Endothelial cell of umbilical vein (primary cell): ENCODE measurements at regions not wholly inside any gene's neighbourhood (a gene's known extent, or its start where the extent isn't known, plus 50 kb on each side); places are given as distances from the start of the nearest gene placed in this dataset.

Experiments
- BruUV-seq: library from RNA; stranded (reverse); fragments of 400-500 nt; replicated peaks from 2 replicates; lab custom pipeline; 2021; lab: Mats Ljungman, UMichigan
- CTCF ChIA-PET: fragments of 300-600, 350-600 bp; sonication (Branson Sonifier 250); formaldehyde crosslinking; loops from one replicate; lab custom pipeline; 2021; ENCODE audit warnings: antibody characterized with exemption, inconsistent platforms; lab: Charles Lee
- POLR2A ChIA-PET: fragments of 300-600, 350-600 bp; sonication (Branson Sonifier 250); formaldehyde crosslinking; loops from one replicate; lab custom pipeline; 2021; ENCODE audit warnings: antibody characterized with exemption, inconsistent platforms; lab: Charles Lee
- DNase-seq: peaks from one replicate; pipeline ENCODE4 v3.0.0-alpha.2; 2011; ENCODE audit warnings: low read depth, low spot score
- FAIRE-seq: peaks from 2 replicates; lab custom pipeline; 2011; peaks lifted over from hg19 to GRCh38; lab: Jason Lieb, UNC
- H2AFZ ChIP-seq: 2 replicates; pipeline ENCODE4 v1.6.0; 2012; ENCODE audit warnings: low read depth, low read length, control low read depth, inconsistent platforms
- H3K27ac ChIP-seq: 2 replicates; pipeline ENCODE4 v1.5.1; 2011; ENCODE audit warnings: low read depth, mild to moderate bottlenecking, control low read depth, low read length, moderate library complexity; ENCODE audit not compliant: insufficient read depth
- H3K27me3 ChIP-seq, 2 experiments: 2 replicates each; pipeline versions ENCODE4 v1.6.0 to v1.6.1; 2011; ENCODE audit warnings: low read length in 2 of 2, mixed read lengths in 1 of 2; ENCODE audit not compliant: control insufficient read depth in 2 of 2, insufficient read depth in 2 of 2
- H3K36me3 ChIP-seq, 2 experiments: 2 replicates in 1 of 2; 3 replicates in 1 of 2; pipeline ENCODE4 v1.5.1; 2011; ENCODE audit warnings: low read length in 2 of 2, mild to moderate bottlenecking in 1 of 2, moderate library complexity in 1 of 2; ENCODE audit not compliant: control insufficient read depth in 2 of 2, insufficient read depth in 2 of 2; ENCODE audit errors: extremely low read depth in 1 of 2
- H3K4me1 ChIP-seq: 3 replicates; pipeline ENCODE4 v1.5.1; 2011; ENCODE audit warnings: mild to moderate bottlenecking, low read length; ENCODE audit not compliant: control insufficient read depth, insufficient read depth; ENCODE audit errors: extremely low read depth
- H3K4me2 ChIP-seq: 2 replicates; pipeline ENCODE4 v1.6.1; 2011; ENCODE audit warnings: low read length, control low read depth, mixed read lengths; ENCODE audit not compliant: insufficient read depth
- H3K4me3 ChIP-seq, 3 experiments: fragments of 200-600 bp in 1 of 3; sonication (generic), shearing (Covaris generic) in 1 of 3; replicated peaks in 1 of 3; 2 replicates each; pipeline ENCODE4 v1.5.1; 2011 to 2016; ENCODE audit warnings: control low read depth in 3 of 3, low read length in 3 of 3, mild to moderate bottlenecking in 2 of 3, inconsistent platforms in 1 of 3, low read depth in 1 of 3, moderate library complexity in 1 of 3; ENCODE audit not compliant: insufficient read depth in 1 of 3
- H3K79me2 ChIP-seq: 2 replicates; pipeline ENCODE4 v1.6.0; 2012; ENCODE audit warnings: low read length, inconsistent platforms; ENCODE audit not compliant: control insufficient read depth, insufficient read depth
- H3K9ac ChIP-seq: replicated peaks from 2 replicates; pipeline ENCODE3; 2011; ENCODE audit warnings: low read length, control low read depth; ENCODE audit not compliant: insufficient read depth; ENCODE audit errors: extremely low read depth
- H3K9me1 ChIP-seq: replicated peaks from 3 replicates; pipeline ENCODE4 v1.6.0; 2011; ENCODE audit warnings: mild to moderate bottlenecking, low read length; ENCODE audit not compliant: control insufficient read depth, insufficient read depth; ENCODE audit errors: extremely low read depth
- H3K9me3 ChIP-seq: replicated peaks from 2 replicates; pipeline ENCODE4 v1.5.1; 2012; ENCODE audit warnings: low read length, inconsistent platforms; ENCODE audit not compliant: control insufficient read depth, insufficient read depth
- H4K20me1 ChIP-seq: replicated peaks from 2 replicates; pipeline ENCODE3; 2011; ENCODE audit warnings: mild to moderate bottlenecking, low read length; ENCODE audit not compliant: control insufficient read depth, insufficient read depth; ENCODE audit errors: extremely low read depth
- EZH2 ChIP-seq: IDR thresholded peaks from 2 replicates; pipeline ENCODE4 v1.6.1; 2012; ENCODE audit warnings: borderline replicate concordance, low read depth, mild to moderate bottlenecking, moderate library complexity, low read length, inconsistent platforms; ENCODE audit not compliant: severe bottlenecking
- FOS ChIP-seq: IDR thresholded peaks from 2 replicates; pipeline ENCODE4 v1.6.1; 2011; ENCODE audit warnings: mild to moderate bottlenecking, low read length, moderate library complexity, borderline replicate concordance; ENCODE audit not compliant: insufficient read depth
- GATA2 ChIP-seq: IDR thresholded peaks from 2 replicates; pipeline ENCODE4 v1.7.0; 2011; ENCODE audit warnings: low read depth, mild to moderate bottlenecking, moderate library complexity, mixed read lengths, low read length; ENCODE audit not compliant: insufficient read length, insufficient read depth
- JUN ChIP-seq: IDR thresholded peaks from 2 replicates; pipeline ENCODE4 v1.6.1; 2011; ENCODE audit warnings: borderline replicate concordance, low read depth; ENCODE audit not compliant: insufficient read length, insufficient read depth
- MYC ChIP-seq: IDR thresholded peaks from one replicate; pipeline ENCODE4 v1.6.1; 2011; ENCODE audit warnings: mild to moderate bottlenecking, low read depth, low read length
- POLR2A ChIP-seq: IDR thresholded peaks from 2 replicates; pipeline ENCODE4 v1.6.1; 2012; ENCODE audit warnings: low read depth, mild to moderate bottlenecking, control low read depth, low read length
- POLR2AphosphoS5 ChIP-seq: IDR thresholded peaks from 2 replicates; pipeline ENCODE4 v1.6.1; 2012; ENCODE audit warnings: low read depth, mild to moderate bottlenecking, control low read depth, low read length, moderate library complexity; ENCODE audit not compliant: insufficient read depth
- dilution Hi-C: fragments of 300-500 bp; cut with MboI; formaldehyde crosslinking; loops from one replicate; pipeline ENCODE4 v1.15.0; 2019; ENCODE audit warnings: low sequenced_read_pairs; ENCODE audit not compliant: extremely low pct_ligation_motif_present
- intact Hi-C: fragments of 100-400 bp; cut with micrococcal nuclease; formaldehyde crosslinking; loops from one replicate; pipeline ENCODE4 v1.10.0; 2022
- TF ChIP-seq, protein P1 (sequence below): IDR thresholded peaks from 2 replicates; pipeline ENCODE4 v1.6.1; 2011; ENCODE audit not compliant: insufficient read depth, insufficient read length
- TF ChIP-seq, protein P2 (sequence below), 2 donors: IDR thresholded peaks; 1 replicate in 1 of 2; 2 replicates in 1 of 2; pipeline ENCODE4 v1.5.1; 2011; ENCODE audit warnings: low read length in 2 of 2, mild to moderate bottlenecking in 2 of 2, moderate library complexity in 2 of 2, control low read depth in 1 of 2, inconsistent platforms in 1 of 2, low read depth in 1 of 2; ENCODE audit not compliant: insufficient read depth in 1 of 2; ENCODE audit errors: extremely low read depth in 1 of 2

DNA sequence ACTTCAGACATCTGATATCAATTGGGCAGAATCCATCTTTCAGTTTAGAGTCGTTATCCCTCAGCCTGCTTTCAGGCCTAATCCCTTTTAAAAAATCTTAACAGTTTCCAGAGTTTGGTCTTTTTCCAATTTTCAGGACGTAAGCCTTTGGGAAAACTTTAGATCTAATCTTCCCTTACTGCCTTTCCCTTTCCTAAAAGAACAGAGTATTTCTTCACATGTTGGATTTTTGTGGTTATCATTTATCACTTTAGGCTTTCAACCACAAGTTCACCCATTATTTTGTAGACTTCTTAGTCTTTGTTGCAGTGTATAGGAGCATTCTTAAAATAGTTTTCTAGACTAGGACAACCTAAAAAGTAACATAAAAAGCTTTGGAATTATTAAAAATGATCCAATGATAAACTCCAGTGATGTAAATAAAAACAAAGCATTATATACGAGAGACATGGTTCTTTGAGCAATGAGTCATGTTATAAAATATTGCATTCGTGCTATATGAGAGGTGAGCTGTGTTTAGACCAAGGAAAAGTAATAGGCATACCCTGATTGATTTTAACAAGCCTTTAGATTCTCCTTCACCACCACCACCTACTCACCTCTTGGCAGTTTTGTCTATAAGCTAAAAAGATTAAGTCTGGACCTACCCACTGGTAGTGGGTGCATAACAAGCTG is 90.4 kb upstream of the MCHR2 start:
- POLR2A ChIA-PET = no interaction called here
- no peak overlapping the region for H3K9ac ChIP-seq
- H3K9me3 ChIP-seq = no peaks in the 10 kb centered on the region
- no peak overlapping the region for H3K27ac ChIP-seq
- no peak overlapping the region for H2AFZ ChIP-seq
- BruUV-seq = no TSS peak
- H3K36me3 ChIP-seq = no peaks in the 10 kb centered on the region
- no peaks in the 10 kb centered on the region for H4K20me1 ChIP-seq
- no peaks in the 10 kb centered on the region for H3K79me2 ChIP-seq
- no peak overlapping the region for H3K4me3 ChIP-seq
- CTCF ChIA-PET = interaction anchor here (0.7 to 1.7 kb wide), 4 partner anchors 8 to 217 kb away, joined by 3 to 4 read pairs (median 4); no protein-coding TSS in a partner anchor
- dilution Hi-C loops (no loop called here), intact Hi-C loops (no loop called here)
- H3K9me1 ChIP-seq = no peaks in the 10 kb centered on the region
- FAIRE-seq (no peak), DNase-seq (no peak)
- TF ChIP-seq GATA2 = no peak
- TF ChIP-seq, protein P1, sequence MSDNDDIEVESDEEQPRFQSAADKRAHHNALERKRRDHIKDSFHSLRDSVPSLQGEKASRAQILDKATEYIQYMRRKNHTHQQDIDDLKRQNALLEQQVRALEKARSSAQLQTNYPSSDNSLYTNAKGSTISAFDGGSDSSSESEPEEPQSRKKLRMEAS = no peak
- TF ChIP-seq, protein P2, sequence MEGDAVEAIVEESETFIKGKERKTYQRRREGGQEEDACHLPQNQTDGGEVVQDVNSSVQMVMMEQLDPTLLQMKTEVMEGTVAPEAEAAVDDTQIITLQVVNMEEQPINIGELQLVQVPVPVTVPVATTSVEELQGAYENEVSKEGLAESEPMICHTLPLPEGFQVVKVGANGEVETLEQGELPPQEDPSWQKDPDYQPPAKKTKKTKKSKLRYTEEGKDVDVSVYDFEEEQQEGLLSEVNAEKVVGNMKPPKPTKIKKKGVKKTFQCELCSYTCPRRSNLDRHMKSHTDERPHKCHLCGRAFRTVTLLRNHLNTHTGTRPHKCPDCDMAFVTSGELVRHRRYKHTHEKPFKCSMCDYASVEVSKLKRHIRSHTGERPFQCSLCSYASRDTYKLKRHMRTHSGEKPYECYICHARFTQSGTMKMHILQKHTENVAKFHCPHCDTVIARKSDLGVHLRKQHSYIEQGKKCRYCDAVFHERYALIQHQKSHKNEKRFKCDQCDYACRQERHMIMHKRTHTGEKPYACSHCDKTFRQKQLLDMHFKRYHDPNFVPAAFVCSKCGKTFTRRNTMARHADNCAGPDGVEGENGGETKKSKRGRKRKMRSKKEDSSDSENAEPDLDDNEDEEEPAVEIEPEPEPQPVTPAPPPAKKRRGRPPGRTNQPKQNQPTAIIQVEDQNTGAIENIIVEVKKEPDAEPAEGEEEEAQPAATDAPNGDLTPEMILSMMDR (IDR thresholded peaks at IDR 0.05; ENCODE audit: extremely low read depth in 1 of 2, insufficient read depth in 1 of 2, low read depth in 1 of 2, low read length in 2 of 2) = no peak
- no peak for TF ChIP-seq MYC
- TF ChIP-seq POLR2A = no peak
- no peak for TF ChIP-seq EZH2
- TF ChIP-seq JUN = no peak
- TF ChIP-seq POLR2AphosphoS5 = no peak
- no peak for TF ChIP-seq FOS
- H3K4me1 ChIP-seq = no peaks in the 10 kb centered on the region
- no peak overlapping the region for H3K4me2 ChIP-seq
- H3K27me3 ChIP-seq = peaks cover 0 to 3% of the 10 kb centered on the region in 2 experiments
